GM23248 (cell line): ENCODE measurements at regions not wholly inside any gene's neighbourhood (a gene's known extent, or its start where the extent isn't known, plus 50 kb on each side); places are given as distances from the start of the nearest gene placed in this dataset.

Source experiments
- EZH2 ChIP-seq: fragments of 200-600 bp; sonication (generic); IDR thresholded peaks from 2 replicates; pipeline ENCODE4 v1.6.1; 2018; ENCODE audit warnings: antibody characterized with exemption, mild to moderate bottlenecking; ENCODE audit not compliant: insufficient read depth, poor library complexity, severe bottlenecking
- EZH2phosphoT487 ChIP-seq: fragments of 200-600 bp; sonication (generic); IDR thresholded peaks from 2 replicates; pipeline ENCODE4 v1.6.1; 2018; ENCODE audit warnings: antibody characterized with exemption, moderate library complexity, mild to moderate bottlenecking, low read depth; ENCODE audit not compliant: insufficient read depth

- TF ChIP-seq EZH2phosphoT487 (no peak), EZH2 (no peak)
Measured at GRCh38 chr18:28768791-28769768, 592.1 kb upstream of the CDH2 start.
